ENCODE measurements at regions not wholly inside any gene's neighbourhood (a gene's known extent, or its start where the extent isn't known, plus 50 kb on each side); places are given as distances from the start of the nearest gene placed in this dataset.
"Not testable (repeated sequence)": the region's sequence is repeated elsewhere in the genome, so short reads cannot be mapped to it uniquely, and the experiment has no call there.

GRCh38 chrX:835857-836256 is 205.3 kb downstream of the SHOX start:
- TF ChIP-seq CTCF (IDR thresholded peaks at IDR 0.05; ENCODE audit: low read depth, low read length, poor library complexity, severe bottlenecking); EZH2phosphoT487 (IDR thresholded peaks at IDR 0.05; ENCODE audit: borderline replicate concordance, low read length): not testable (repeated sequence)

Data from DOHH2 (cell line).